Smooth muscle cell (in vitro differentiated cells): ENCODE measurements at regions not wholly inside any gene's neighbourhood (a gene's known extent, or its start where the extent isn't known, plus 50 kb on each side); places are given as distances from the start of the nearest gene placed in this dataset.

ENCODE experiments used
- DNase-seq: peaks from one replicate; lab custom pipeline; 2025; ENCODE audit not compliant: unreplicated experiment; lab: John Stamatoyannopoulos, UW
- H2AFZ ChIP-seq: fragments of 200-600 bp; sonication (generic); 2 replicates; pipeline ENCODE4 v1.6.0; 2016; ENCODE audit warnings: antibody characterized with exemption, low read depth, mild to moderate bottlenecking
- H3F3A ChIP-seq: fragments of 200-600 bp; sonication (generic); 2 replicates; pipeline ENCODE4 v1.6.0; 2017; ENCODE audit warnings: antibody characterized with exemption, low read depth
- H3K27ac ChIP-seq: fragments of 200-600 bp; sonication (generic); 2 replicates; pipeline ENCODE4 v1.5.1; 2016; ENCODE audit warnings: low read depth, mild to moderate bottlenecking
- H3K27me3 ChIP-seq: fragments of 200-600 bp; sonication (generic); 2 replicates; pipeline ENCODE4 v1.6.1; 2016; ENCODE audit warnings: low read depth, mild to moderate bottlenecking
- H3K36me3 ChIP-seq: fragments of 200-600 bp; sonication (generic); 2 replicates; pipeline ENCODE4 v1.5.1; 2016; ENCODE audit warnings: low read depth
- H3K4me1 ChIP-seq: fragments of 200-600 bp; sonication (generic); 2 replicates; pipeline ENCODE4 v1.5.1; 2016; ENCODE audit warnings: low read depth
- H3K4me2 ChIP-seq: fragments of 200-600 bp; sonication (generic); 2 replicates; pipeline ENCODE4 v1.6.0; 2016; ENCODE audit warnings: mild to moderate bottlenecking
- H3K4me3 ChIP-seq: fragments of 200-600 bp; sonication (generic); 2 replicates; pipeline ENCODE4 v1.5.1; 2016; ENCODE audit warnings: mild to moderate bottlenecking
- H3K79me2 ChIP-seq: fragments of 200-600 bp; sonication (generic); 2 replicates; pipeline ENCODE4 v1.6.0; 2016; ENCODE audit warnings: low read depth, mild to moderate bottlenecking
- H3K9ac ChIP-seq: fragments of 200-600 bp; sonication (generic); 2 replicates; pipeline ENCODE4 v1.6.0; 2016; ENCODE audit warnings: low read depth
- H3K9me3 ChIP-seq: fragments of 200-600 bp; sonication (generic); replicated peaks from 2 replicates; pipeline ENCODE4 v1.5.1; 2016; ENCODE audit warnings: low read depth
- H4K20me1 ChIP-seq: fragments of 200-600 bp; sonication (generic); 2 replicates; pipeline ENCODE4 v1.6.0; 2016; ENCODE audit warnings: low read depth
- CTCF ChIP-seq: fragments of 200-600 bp; sonication (generic); IDR thresholded peaks from 2 replicates; pipeline ENCODE4 v1.5.1; 2017; ENCODE audit warnings: borderline replicate concordance, mild to moderate bottlenecking, antibody characterized with exemption; ENCODE audit not compliant: insufficient read depth, poor library complexity, severe bottlenecking
- WGBS: methylation state at CpG from one replicate; pipeline ENCODE4 v1.1.7; 2016; ENCODE audit warnings: low lambda C conversion rate; 5-methylcytosine and 5-hydroxymethylcytosine counted together

- Histone ChIP-seq H3K4me1 (no peaks in the 10 kb centered on the region), H3K27me3 (no peaks in the 10 kb centered on the region), H3K36me3 (no peaks in the 10 kb centered on the region), H2AFZ (no peak overlapping the region), H3K4me2 (no peak overlapping the region), H3K9me3 (no peaks in the 10 kb centered on the region), H4K20me1 (no peaks in the 10 kb centered on the region), H3K27ac (no peak overlapping the region), H3K79me2 (no peaks in the 10 kb centered on the region), H3K9ac (no peak overlapping the region), H3K4me3 (no peak overlapping the region), H3F3A (no peaks in the 10 kb centered on the region)
- TF ChIP-seq CTCF, result no peak
- 73% methylated on average over 4 of the region's 4 CpGs for WGBS
- no peak for DNase-seq
Measured at GRCh38 chr6:66533921-66534404, 826.9 kb upstream of the EYS start.

DNA sequence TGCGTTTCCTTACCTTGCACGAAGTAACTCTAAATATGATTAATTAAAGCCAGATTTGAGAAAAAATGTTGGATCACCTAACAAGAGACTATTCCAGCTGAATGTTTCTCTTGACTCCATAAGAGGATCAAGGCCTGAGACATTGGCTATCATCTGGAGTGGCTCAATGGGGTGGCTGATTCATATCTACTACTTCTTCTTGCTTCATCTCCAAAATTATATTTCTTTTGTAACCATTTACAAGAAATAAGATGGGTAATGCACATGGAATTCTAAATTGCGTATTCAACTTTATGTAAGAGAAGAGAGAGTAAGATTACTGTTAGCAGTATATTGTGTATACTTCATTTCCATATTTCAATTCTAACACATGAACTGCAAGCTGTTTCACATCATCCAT, 819.0 kb upstream of the EYS start:
- no peaks in the 10 kb centered on the region for H3K36me3 ChIP-seq
- H3K9ac ChIP-seq, result no peak overlapping the region
- no peaks in the 10 kb centered on the region for H3K79me2 ChIP-seq
- no peak overlapping the region for H3K4me3 ChIP-seq
- H2AFZ ChIP-seq, result no peak overlapping the region
- H3K27ac ChIP-seq, result no peak overlapping the region
- no peaks in the 10 kb centered on the region for H3K4me1 ChIP-seq
- H3F3A ChIP-seq, result no peaks in the 10 kb centered on the region
- H3K27me3 ChIP-seq, result no peaks in the 10 kb centered on the region
- no peak overlapping the region for H3K4me2 ChIP-seq
- 88% methylated on average over 3 of the region's 3 CpGs for WGBS
- H3K9me3 ChIP-seq, result no peaks in the 10 kb centered on the region
- no peak for DNase-seq
- TF ChIP-seq CTCF, result no peak
- H4K20me1 ChIP-seq, result no peaks in the 10 kb centered on the region

DNA sequence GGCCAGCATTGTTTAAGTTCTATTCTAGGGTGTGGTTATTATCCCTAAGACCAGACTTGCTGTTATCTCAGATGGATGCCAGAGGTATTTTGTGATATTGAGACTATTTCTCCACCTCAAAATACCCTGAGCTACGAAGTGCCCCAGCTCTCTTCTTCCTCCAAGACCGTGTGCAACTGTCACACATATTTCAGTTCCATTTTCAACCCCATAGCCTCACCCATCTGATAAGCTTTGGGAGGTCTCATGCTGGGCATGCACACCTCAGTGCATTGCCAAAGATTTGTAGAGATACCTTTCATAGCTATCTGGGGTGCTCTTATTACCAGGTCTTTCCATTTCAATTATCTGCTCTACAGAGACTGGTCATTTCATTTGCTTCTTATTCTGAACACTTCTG, 815.8 kb upstream of the EYS start:
- Histone ChIP-seq H3K9me3 (no peaks in the 10 kb centered on the region), H3K79me2 (no peaks in the 10 kb centered on the region), H3K27me3 (no peaks in the 10 kb centered on the region), H3F3A (no peaks in the 10 kb centered on the region), H4K20me1 (no peaks in the 10 kb centered on the region), H3K9ac (no peak overlapping the region), H3K4me3 (no peak overlapping the region), H3K4me1 (no peaks in the 10 kb centered on the region), H3K36me3 (no peaks in the 10 kb centered on the region), H3K4me2 (no peak overlapping the region), H2AFZ (no peak overlapping the region), H3K27ac (no peak overlapping the region)
- no peak for DNase-seq
- WGBS, result 88% methylated on average over 2 of the region's 2 CpGs
- TF ChIP-seq CTCF, result no peak

GRCh38 chr6:66516377-66516776, 809.4 kb upstream of the EYS start:
- Histone ChIP-seq H2AFZ (no peak overlapping the region), H3K4me2 (no peak overlapping the region)
- TF ChIP-seq CTCF, result no peak

More at GRCh38 chr6:66516377-66516776, 809.4 kb upstream of the EYS start:
- Histone ChIP-seq H4K20me1 (no peaks in the 10 kb centered on the region), H3K27me3 (no peaks in the 10 kb centered on the region), H3K4me3 (no peak overlapping the region), H3K27ac (no peak overlapping the region), H3K36me3 (no peaks in the 10 kb centered on the region), H3K79me2 (no peaks in the 10 kb centered on the region), H3K9ac (no peak overlapping the region), H3F3A (no peaks in the 10 kb centered on the region), H3K4me1 (no peaks in the 10 kb centered on the region), H3K9me3 (no peaks in the 10 kb centered on the region)
- DNase-seq, result no peak
